Natural killer cell (primary cell): ENCODE measurements at regions not wholly inside any gene's neighbourhood (a gene's known extent, or its start where the extent isn't known, plus 50 kb on each side); places are given as distances from the start of the nearest gene placed in this dataset.

Experiments used
- ATAC-seq, 3 donors: fragments of 150-1000 bp in 2 of 3; fragments of 200-7000 bp in 1 of 3; cut with Tn5 transposase; 1 replicate in 1 of 3; 2 replicates in 2 of 3; pipeline ENCODE4 v1.10.0; 2021; ENCODE audit warnings: mild to moderate bottlenecking in 2 of 3, moderate library complexity in 2 of 3
- DNase-seq, 2 donors: peaks; one replicate each; pipeline versions ENCODE4 v3.0.0 to v3.0.0-alpha.2; 2013 to 2021; ENCODE audit warnings: mixed read lengths in 1 of 2
- H3K27ac ChIP-seq: one replicate; pipeline ENCODE4 v1.5.1; 2013; ENCODE audit warnings: mild to moderate bottlenecking, low read length
- H3K27me3 ChIP-seq: one replicate; pipeline ENCODE4 v1.6.1; 2013; ENCODE audit warnings: low read length; ENCODE audit not compliant: control insufficient read depth, insufficient read depth
- H3K36me3 ChIP-seq: one replicate; pipeline ENCODE4 v1.6.1; 2013; ENCODE audit warnings: low read length; ENCODE audit not compliant: control insufficient read depth, insufficient read depth
- H3K4me1 ChIP-seq: one replicate; pipeline ENCODE4 v1.6.1; 2013; ENCODE audit warnings: low read length; ENCODE audit not compliant: control insufficient read depth, insufficient read depth
- H3K4me3 ChIP-seq: one replicate; pipeline ENCODE4 v1.5.1; 2013; ENCODE audit warnings: low read length
- H3K9me3 ChIP-seq: one replicate; pipeline ENCODE4 v1.6.1; 2013; ENCODE audit warnings: low read length; ENCODE audit not compliant: control insufficient read depth, insufficient read depth
- H3K27ac Mint-ChIP-seq, 2 donors: one replicate each; pipeline ENCODE4 v1.8.0; 2022; ENCODE audit warnings: mild to moderate bottlenecking in 2 of 2, mixed read lengths in 2 of 2, moderate library complexity in 1 of 2
- H3K27me3 Mint-ChIP-seq, 2 donors: one replicate each; pipeline ENCODE4 v1.8.0; 2022; ENCODE audit warnings: low read depth in 2 of 2, mixed read lengths in 2 of 2
- H3K36me3 Mint-ChIP-seq: one replicate; pipeline ENCODE4 v1.8.0; 2022; ENCODE audit warnings: mixed read lengths
- H3K4me1 Mint-ChIP-seq, 2 donors: one replicate each; pipeline ENCODE4 v1.8.0; 2022; ENCODE audit warnings: mixed read lengths in 2 of 2
- H3K4me3 Mint-ChIP-seq: one replicate; pipeline ENCODE4 v1.8.0; 2022; ENCODE audit warnings: mild to moderate bottlenecking, moderate library complexity, mixed read lengths
- H3K9me3 Mint-ChIP-seq, 2 donors: one replicate each; pipeline ENCODE4 v1.8.0; 2022; ENCODE audit warnings: mixed read lengths in 2 of 2
- CTCF ChIP-seq: fragments of 200-600 bp; IDR thresholded peaks from one replicate; pipeline ENCODE4 v1.8.0; 2022; ENCODE audit warnings: antibody characterized with exemption
- WGBS: methylation state at CpG from one replicate; pipeline ENCODE4 v1.1.7; 2013; ENCODE audit warnings: missing lambda C conversion rate; ENCODE audit not compliant: insufficient coverage; 5-methylcytosine and 5-hydroxymethylcytosine counted together
- intact Hi-C: fragments of 100-400 bp; cut with micrococcal nuclease; formaldehyde crosslinking; loops from one replicate; pipeline ENCODE4 v1.14.2; 2022

- peaks cover 7% of the 10 kb centered on the region for H3K9me3 ChIP-seq
- Mint-ChIP-seq H3K4me1 (no peaks in the 10 kb centered on the region), H3K27me3 (peaks cover 0 to 3% of the 10 kb centered on the region in 2 donors), H3K36me3 (no peaks in the 10 kb centered on the region), H3K27ac (no peak overlapping the region), H3K9me3 (peaks cover 9 to 11% of the 10 kb centered on the region in 2 donors), H3K4me3 (no peak overlapping the region)
- intact Hi-C loops = no loop called here
- ATAC-seq = no peak
- H3K27me3 ChIP-seq = no peaks in the 10 kb centered on the region
- H3K4me1 ChIP-seq = no peaks in the 10 kb centered on the region
- DNase-seq = no peak
- 93% methylated on average over 1 of the region's 2 CpGs for WGBS
- H3K4me3 ChIP-seq = no peak overlapping the region
- no peak overlapping the region for H3K27ac ChIP-seq
- H3K36me3 ChIP-seq = no peaks in the 10 kb centered on the region
- TF ChIP-seq CTCF = no peak
Observed at GRCh38 chr2:200147371-200147770, 159.1 kb upstream of the SPATS2L start.

GRCh38 chr2:200148366-200148765, 158.1 kb upstream of the SPATS2L start:
- 67% methylated on average over 1 of the region's 2 CpGs for WGBS
- H3K9me3 ChIP-seq = peaks cover 7% of the 10 kb centered on the region
- H3K4me3 ChIP-seq = no peak overlapping the region
- Mint-ChIP-seq H3K4me3 (no peak overlapping the region), H3K36me3 (no peaks in the 10 kb centered on the region), H3K4me1 (no peaks in the 10 kb centered on the region), H3K27me3 (peaks cover 0 to 8% of the 10 kb centered on the region in 2 donors), H3K9me3 (peaks cover 14 to 17% of the 10 kb centered on the region in 2 donors), H3K27ac (no peak overlapping the region)
- DNase-seq = no peak
- no peak overlapping the region for H3K27ac ChIP-seq
- ATAC-seq = no peak
- H3K4me1 ChIP-seq = no peaks in the 10 kb centered on the region
- H3K27me3 ChIP-seq = no peaks in the 10 kb centered on the region
- no peak for TF ChIP-seq CTCF
- intact Hi-C loops = no loop called here
- H3K36me3 ChIP-seq = no peaks in the 10 kb centered on the region

GRCh38 chr2:200150411-200151086, 155.9 kb upstream of the SPATS2L start:
- H3K4me3 Mint-ChIP-seq = no peak overlapping the region
- Histone ChIP-seq H3K4me3 (no peak overlapping the region), H3K27ac (no peak overlapping the region), H3K4me1 (no peaks in the 10 kb centered on the region), H3K9me3 (peaks cover 2% of the 10 kb centered on the region), H3K27me3 (no peaks in the 10 kb centered on the region), H3K36me3 (no peaks in the 10 kb centered on the region)
- no peak overlapping the region for H3K27ac Mint-ChIP-seq
- TF ChIP-seq CTCF = no peak
- intact Hi-C loops = no loop called here
- 88% methylated on average over 1 of the region's 1 CpG for WGBS
- H3K36me3 Mint-ChIP-seq = no peaks in the 10 kb centered on the region
- DNase-seq (no peak), ATAC-seq (no peak)
- H3K27me3 Mint-ChIP-seq = peaks cover 0 to 10% of the 10 kb centered on the region in 2 donors
- H3K9me3 Mint-ChIP-seq = peaks cover 13 to 14% of the 10 kb centered on the region in 2 donors
- no peaks in the 10 kb centered on the region for H3K4me1 Mint-ChIP-seq

- TF ChIP-seq CTCF = no peak
- Histone ChIP-seq H3K9me3 (peaks cover 2% of the 10 kb centered on the region), H3K27me3 (no peaks in the 10 kb centered on the region), H3K4me3 (no peak overlapping the region), H3K36me3 (no peaks in the 10 kb centered on the region), H3K27ac (no peak overlapping the region), H3K4me1 (no peaks in the 10 kb centered on the region)
- intact Hi-C loops = no loop called here
- Mint-ChIP-seq H3K27ac (no peak overlapping the region), H3K4me3 (no peak overlapping the region), H3K4me1 (no peaks in the 10 kb centered on the region), H3K27me3 (peaks cover 0 to 7% of the 10 kb centered on the region in 2 donors), H3K36me3 (no peaks in the 10 kb centered on the region), H3K9me3 (peaks cover 7 to 8% of the 10 kb centered on the region in 2 donors)
- WGBS = 82% methylated on average over 3 of the region's 3 CpGs
- ATAC-seq = no peak
- no peak for DNase-seq
Observed at GRCh38 chr2:200155652-200156051, 150.8 kb upstream of the SPATS2L start.
